K562 (cell line): ENCODE measurements at regions not wholly inside any gene's neighbourhood (a gene's known extent, or its start where the extent isn't known, plus 50 kb on each side); places are given as distances from the start of the nearest gene placed in this dataset.
A peak's percentile ranks its signal among the peaks of the same experiment; 100 is the strongest.

Source experiments
- ATAC-seq: fragments of 200-7000 bp; cut with Tn5 transposase; 3 replicates; pipeline ENCODE4 v1.9.1; 2020; ENCODE audit warnings: moderate library complexity
- BruUV-seq: library from RNA; stranded (reverse); fragments of 400-500 nt; replicated peaks from 2 replicates; lab custom pipeline; 2021; lab: Mats Ljungman, UMichigan
- CTCF ChIA-PET: fragments of 300-600 bp; formaldehyde crosslinking; extraction: SDS; loops from one replicate; lab custom pipeline; 2021; ENCODE audit warnings: low intra/inter-chr PET ratio; lab: Yijun Ruan, JAX
- POLR2A ChIA-PET: fragments of 300-600, 350-650 bp; sonication (Branson Sonifier 250); formaldehyde crosslinking; extraction: SDS; loops from one replicate; lab custom pipeline; 2021; ENCODE audit warnings: antibody characterized with exemption, inconsistent platforms; lab: Yijun Ruan, JAX
- DNase-seq, 4 experiments: peaks; one replicate each; pipeline versions ENCODE4 v3.0.0 to v3.0.0-alpha.2; 2011 to 2018; ENCODE audit warnings: low spot score in 3 of 4, mixed read lengths in 3 of 4; ENCODE audit errors: extremely low read depth in 1 of 4
- FAIRE-seq: peaks from 2 replicates; lab custom pipeline; 2011; peaks lifted over from hg19 to GRCh38; lab: Jason Lieb, UNC
- H2AFZ ChIP-seq: 2 replicates; pipeline ENCODE4 v1.6.0; 2011; ENCODE audit warnings: low read depth, low read length, control low read depth, inconsistent platforms
- H3K27ac ChIP-seq: fragments of 200-600 bp; 3 replicates; pipeline ENCODE4 v1.8.0; 2011; ENCODE audit warnings: low read depth, mild to moderate bottlenecking, control low read depth, inconsistent platforms, low read length, moderate library complexity, mixed read lengths; ENCODE audit errors: extremely low read depth
- H3K27me3 ChIP-seq, 2 experiments: fragments of 300-600 bp in 1 of 2; 2 replicates in 1 of 2; 3 replicates in 1 of 2; pipeline versions ENCODE4 v1.6.0 to v1.8.0; 2011; ENCODE audit warnings: inconsistent platforms in 2 of 2, low read length in 2 of 2, mild to moderate bottlenecking in 1 of 2, mixed read lengths in 1 of 2, moderate library complexity in 1 of 2; ENCODE audit not compliant: control insufficient read depth in 2 of 2, insufficient read depth in 2 of 2
- H3K36me3 ChIP-seq: fragments of 300-600 bp; 3 replicates; pipeline ENCODE4 v1.8.0; 2011; ENCODE audit warnings: mild to moderate bottlenecking, low read length, inconsistent platforms; ENCODE audit not compliant: control insufficient read depth, insufficient read depth
- H3K4me1 ChIP-seq, 2 experiments: fragments of 200-600 bp in 1 of 2; replicated peaks in 1 of 2; 2 replicates in 1 of 2; 3 replicates in 1 of 2; pipeline versions ENCODE4 v1.5.1 to v1.8.0; 2011; ENCODE audit warnings: inconsistent platforms in 2 of 2, low read length in 2 of 2, mild to moderate bottlenecking in 1 of 2, mixed read lengths in 1 of 2, moderate library complexity in 1 of 2; ENCODE audit not compliant: control insufficient read depth in 2 of 2, insufficient read depth in 2 of 2
- H3K4me2 ChIP-seq: 2 replicates; pipeline ENCODE4 v1.6.1; 2011; ENCODE audit warnings: low read length, control low read depth, inconsistent platforms, mixed read lengths; ENCODE audit not compliant: insufficient read depth
- H3K4me3 ChIP-seq: fragments of 200-600 bp; sonication (generic), shearing (Covaris generic); 2 replicates; pipeline ENCODE4 v1.5.1; 2016; ENCODE audit warnings: control low read depth, inconsistent platforms
- H3K79me2 ChIP-seq: fragments of 200-600 bp; 3 replicates; pipeline ENCODE4 v1.8.0; 2011; ENCODE audit warnings: low read length, inconsistent platforms; ENCODE audit not compliant: control insufficient read depth, insufficient read depth
- H3K9ac ChIP-seq, 2 experiments: 2 replicates each; pipeline versions ENCODE4 v1.6.0 to v1.6.1; 2011; ENCODE audit warnings: low read depth in 2 of 2, low read length in 2 of 2, control low read depth in 1 of 2, inconsistent platforms in 1 of 2, mild to moderate bottlenecking in 1 of 2, mixed read lengths in 1 of 2; ENCODE audit not compliant: insufficient read depth in 1 of 2
- H3K9me1 ChIP-seq: one replicate; pipeline ENCODE4 v1.6.0; 2011; ENCODE audit warnings: inconsistent platforms, mild to moderate bottlenecking, low read length, moderate library complexity; ENCODE audit not compliant: control insufficient read depth, insufficient read depth
- H3K9me3 ChIP-seq: replicated peaks from 2 replicates; pipeline ENCODE4 v1.5.1; 2011; ENCODE audit warnings: low read depth, low read length, inconsistent platforms; ENCODE audit not compliant: control insufficient read depth, insufficient read depth
- H4K20me1 ChIP-seq: replicated peaks from 2 replicates; pipeline ENCODE4 v1.6.1; 2011; ENCODE audit warnings: low read length, inconsistent platforms, mixed read lengths; ENCODE audit not compliant: control insufficient read depth, insufficient read depth
- ARID1B ChIP-seq: fragments of 450-650 bp; IDR thresholded peaks from 2 replicates; pipeline ENCODE4 v1.6.1; 2016; ENCODE audit warnings: antibody characterized with exemption, mild to moderate bottlenecking, inconsistent platforms
- C11orf30 ChIP-seq: fragments of 450-650 bp; IDR thresholded peaks from 2 replicates; pipeline ENCODE4 v1.6.1; 2016; ENCODE audit warnings: low read depth, mild to moderate bottlenecking
- DMBX1 ChIP-seq: fragments of 250-450 bp; sonication (Bioruptor Pico); IDR thresholded peaks from 2 replicates; pipeline ENCODE4 v1.8.0; 2022; ENCODE audit warnings: inconsistent platforms, mild to moderate bottlenecking, moderate library complexity, borderline replicate concordance
- ELF1 ChIP-seq: fragments of 200-800 bp; sonication (Bioruptor generic); IDR thresholded peaks from 2 replicates; pipeline ENCODE4 v1.6.1; 2016; ENCODE audit warnings: missing genetic modification characterization, missing compliant biosample characterization
- EP300 ChIP-seq: IDR thresholded peaks from 2 replicates; pipeline ENCODE4 v1.6.1; 2012; ENCODE audit warnings: low read length, improper control_type of control experiment
- ESRRB ChIP-seq: fragments of 250-450 bp; sonication (Bioruptor Pico); IDR thresholded peaks from 2 replicates; pipeline ENCODE4 v1.5.0; 2020; ENCODE audit warnings: mild to moderate bottlenecking, moderate library complexity, borderline replicate concordance
- GABPB2 ChIP-seq: fragments of 250-450 bp; sonication (Bioruptor Pico); conservative IDR thresholded peaks from 2 replicates; pipeline ENCODE4 v1.5.1; 2021; ENCODE audit warnings: mild to moderate bottlenecking
- GTF2F1 ChIP-seq: IDR thresholded peaks from 2 replicates; pipeline ENCODE4 v1.6.1; 2011; ENCODE audit warnings: low read depth, low read length, improper control_type of control experiment
- ILK ChIP-seq: fragments of 450-650 bp; IDR thresholded peaks from 2 replicates; pipeline ENCODE4 v1.6.1; 2016; ENCODE audit warnings: missing genetic modification characterization, low read depth, mild to moderate bottlenecking, missing compliant biosample characterization, moderate library complexity, borderline replicate concordance
- L3MBTL2 ChIP-seq: fragments of 450-650 bp; IDR thresholded peaks from 2 replicates; pipeline ENCODE4 v1.6.1; 2016; ENCODE audit warnings: mild to moderate bottlenecking, moderate library complexity
- MECOM ChIP-seq: fragments of 250-450 bp; sonication (Bioruptor Pico); IDR thresholded peaks from 2 replicates; pipeline ENCODE4 v1.8.0; 2022; ENCODE audit warnings: inconsistent platforms
- NCOA1 ChIP-seq: fragments of 450-650 bp; IDR thresholded peaks from 2 replicates; pipeline ENCODE4 v1.6.1; 2016; ENCODE audit warnings: low read depth
- NELFE ChIP-seq: IDR thresholded peaks from 2 replicates; pipeline ENCODE4 v1.6.1; 2011; ENCODE audit warnings: mild to moderate bottlenecking; ENCODE audit not compliant: insufficient read depth, insufficient read length
- PCBP2 ChIP-seq: fragments of 200-400 bp; formaldehyde crosslinking; IDR thresholded peaks from 2 replicates; pipeline ENCODE4 v1.6.1; 2018; ENCODE audit warnings: low read length, low read depth, mild to moderate bottlenecking, moderate library complexity; ENCODE audit not compliant: poor library complexity, severe bottlenecking
- RBM17 ChIP-seq: fragments of 200-400 bp; formaldehyde crosslinking; IDR thresholded peaks from 2 replicates; pipeline ENCODE4 v1.6.1; 2017; ENCODE audit warnings: low read depth, mild to moderate bottlenecking, low read length, borderline replicate concordance
- RBM39 ChIP-seq: fragments of 200-400 bp; formaldehyde crosslinking; optimal IDR thresholded peaks from 2 replicates; pipeline ENCODE3; 2018; ENCODE audit warnings: low read depth, low read length
- RFX7 ChIP-seq: fragments of 250-450 bp; sonication (Bioruptor Pico); IDR thresholded peaks from 2 replicates; pipeline ENCODE4 v1.5.1; 2021; ENCODE audit warnings: mild to moderate bottlenecking
- SAP30 ChIP-seq: fragments of 200-600 bp; sonication (generic); IDR thresholded peaks from 2 replicates; pipeline ENCODE4 v1.6.1; 2012; ENCODE audit warnings: borderline replicate concordance, low read depth, mild to moderate bottlenecking, moderate library complexity, low read length, control low read depth, inconsistent platforms; ENCODE audit not compliant: insufficient read depth, poor library complexity, severe bottlenecking
- ZBED1 ChIP-seq: IDR thresholded peaks from 2 replicates; pipeline ENCODE4 v1.6.1; 2014
- ZBTB8A ChIP-seq: fragments of 450-650 bp; IDR thresholded peaks from 2 replicates; pipeline ENCODE4 v1.6.1; 2018; ENCODE audit warnings: mild to moderate bottlenecking, moderate library complexity; ENCODE audit not compliant: partially characterized antibody
- ZNF316 ChIP-seq: fragments of 450-650 bp; IDR thresholded peaks from 2 replicates; pipeline ENCODE4 v1.6.1; 2016
- ZNF384 ChIP-seq: IDR thresholded peaks from 2 replicates; pipeline ENCODE4 v1.6.1; 2012; ENCODE audit warnings: low read depth, low read length, improper control_type of control experiment
- WGBS: fragments of 100-300 bp; shearing (Covaris generic); methylation state at CpG from one replicate; pipeline ENCODE4 v1.1.6; 2016; ENCODE audit warnings: low coverage, mixed read lengths; ENCODE audit not compliant: insufficient coverage; ENCODE audit errors: missing lambda C conversion rate; 5-methylcytosine and 5-hydroxymethylcytosine counted together
- in situ Hi-C: fragments of 300-500 bp; cut with MboI; formaldehyde crosslinking; loops from 4 replicates; pipeline ENCODE4 v1.15.0; 2018; ENCODE audit warnings: inconsistent platforms, mixed read lengths
- intact Hi-C: fragments of 100-400 bp; cut with micrococcal nuclease; formaldehyde crosslinking; loops from 2 replicates; pipeline ENCODE4 v1.14.2; 2022
- TF ChIP-seq, protein P1 (sequence below): fragments of 450-650 bp; formaldehyde crosslinking; IDR thresholded peaks from 2 replicates; pipeline ENCODE4 v1.4.0; 2022; ENCODE audit warnings: missing genetic modification characterization

DNA sequence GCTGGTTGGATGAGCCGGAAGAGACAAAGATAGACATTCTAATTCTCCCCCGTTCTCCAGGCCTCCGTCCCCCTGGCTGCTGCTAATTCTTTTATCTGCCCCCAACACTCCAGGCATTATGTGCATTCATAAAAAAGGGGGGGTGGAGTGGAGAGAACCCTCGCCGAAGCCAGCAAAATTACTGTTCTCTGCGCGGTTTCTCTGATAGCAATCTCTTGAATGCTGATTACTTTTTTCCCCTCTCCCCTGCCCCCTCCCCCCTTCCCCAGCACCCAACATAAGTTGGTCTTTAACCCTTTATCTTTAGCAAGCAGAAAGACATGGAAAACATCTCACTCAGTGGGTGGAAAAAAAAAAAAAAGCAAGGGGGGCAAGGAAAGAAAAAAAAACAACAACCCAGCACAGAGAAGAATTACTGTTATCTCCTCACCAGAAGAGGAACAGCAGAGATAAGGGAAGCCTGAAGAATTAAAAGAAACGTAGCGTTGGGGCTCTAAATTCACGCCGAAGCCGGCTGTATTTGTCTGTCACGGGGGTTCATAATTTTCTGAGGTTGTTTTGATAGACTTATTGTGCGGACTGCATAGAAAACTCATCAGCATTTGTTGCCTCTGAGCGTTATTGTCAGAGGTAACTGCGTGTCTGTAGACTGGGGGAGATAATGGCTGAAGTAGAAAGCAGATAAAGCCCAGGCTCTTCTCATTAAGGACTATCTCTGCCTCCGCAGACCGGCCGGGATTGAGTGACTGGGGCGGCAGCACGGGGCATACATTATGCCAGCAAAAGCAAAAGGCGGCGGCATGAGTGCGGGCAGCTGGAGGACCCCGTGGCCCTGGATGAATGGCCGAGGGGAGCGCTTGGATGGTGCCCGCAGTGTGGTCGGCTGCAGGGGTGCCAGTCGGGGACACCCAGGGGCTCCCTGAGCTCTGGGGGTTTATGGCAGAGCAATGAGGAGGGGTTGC is 126.9 kb downstream of the MRM1 start:
- H3K9me3 ChIP-seq, result no peaks in the 10 kb centered on the region
- POLR2A ChIA-PET, result interaction anchor here (0.9 to 1.1 kb wide), 3 partner anchors 10 to 35 kb away, joined by 3 to 4 read pairs (median 3); no protein-coding TSS in a partner anchor
- CTCF ChIA-PET, result no interaction called here
- WGBS, result 2% methylated on average over 22 of the region's 30 CpGs
- no peaks in the 10 kb centered on the region for H3K9me1 ChIP-seq
- H4K20me1 ChIP-seq, result no peaks in the 10 kb centered on the region; the same call in 1 of the 2 replicates
- in situ Hi-C loops (no loop called here), intact Hi-C loops (loop anchor here (10.0 kb wide), 1 partner anchor 184 kb away; the partner anchor contains the start of gene GGNBP2)
- peaks cover 0 to 6% of the 10 kb centered on the region in 2 experiments; a peak in 1 of 5 replicates for H3K27me3 ChIP-seq
- H3K9ac ChIP-seq, result peak overlapping the region; percentile 58 to 85; a peak in 3 of 4 replicates
- H2AFZ ChIP-seq, result peak overlapping the region; percentile 76
- peak overlapping the region; percentile 21; the same call in 1 of the 2 replicates for H3K4me3 ChIP-seq
- peaks cover 47 to 58% of the 10 kb centered on the region in 2 experiments for H3K4me1 ChIP-seq
- ATAC-seq, result peak; percentile 76
- H3K27ac ChIP-seq, result peak overlapping the region; percentile 84
- no peak for FAIRE-seq
- DNase-seq, result peak; percentile 72 to 92 (median 80)
- peaks cover 1% of the 10 kb centered on the region; the same call in 1 of the 3 replicates for H3K79me2 ChIP-seq
- BruUV-seq, result no TSS peak
- H3K4me2 ChIP-seq, result peak overlapping the region; percentile 65
- no peaks in the 10 kb centered on the region for H3K36me3 ChIP-seq
- no peak; the same call in 1 of the 2 replicates for TF ChIP-seq DMBX1
- no peak for TF ChIP-seq ZNF316
- TF ChIP-seq ZBED1, result no peak
- TF ChIP-seq NELFE, result no peak
- TF ChIP-seq EP300, result peak; percentile 74
- TF ChIP-seq ELF1, result no peak
- TF ChIP-seq GABPB2 (CRISPR knock-in tag), result no peak
- TF ChIP-seq ZBTB8A, result no peak
- no peak for TF ChIP-seq RBM17
- peak; percentile 94 for TF ChIP-seq ARID1B
- no peak; the same call in 1 of the 2 replicates for TF ChIP-seq ESRRB
- no peak for TF ChIP-seq RBM39
- no peak for TF ChIP-seq SAP30
- no peak for TF ChIP-seq ILK (tag)
- no peak for TF ChIP-seq C11orf30
- peak; percentile 85 for TF ChIP-seq MECOM (CRISPR knock-in tag)
- TF ChIP-seq RFX7 (CRISPR knock-in tag), result no peak
- no peak for TF ChIP-seq L3MBTL2
- TF ChIP-seq, protein P1, sequence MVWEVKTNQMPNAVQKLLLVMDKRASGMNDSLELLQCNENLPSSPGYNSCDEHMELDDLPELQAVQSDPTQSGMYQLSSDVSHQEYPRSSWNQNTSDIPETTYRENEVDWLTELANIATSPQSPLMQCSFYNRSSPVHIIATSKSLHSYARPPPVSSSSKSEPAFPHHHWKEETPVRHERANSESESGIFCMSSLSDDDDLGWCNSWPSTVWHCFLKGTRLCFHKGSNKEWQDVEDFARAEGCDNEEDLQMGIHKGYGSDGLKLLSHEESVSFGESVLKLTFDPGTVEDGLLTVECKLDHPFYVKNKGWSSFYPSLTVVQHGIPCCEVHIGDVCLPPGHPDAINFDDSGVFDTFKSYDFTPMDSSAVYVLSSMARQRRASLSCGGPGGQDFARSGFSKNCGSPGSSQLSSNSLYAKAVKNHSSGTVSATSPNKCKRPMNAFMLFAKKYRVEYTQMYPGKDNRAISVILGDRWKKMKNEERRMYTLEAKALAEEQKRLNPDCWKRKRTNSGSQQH (CRISPR knock-in tag), result no peak
- no peak for TF ChIP-seq GTF2F1
- peak; percentile 99 for TF ChIP-seq ZNF384
- no peak for TF ChIP-seq PCBP2
- peak; percentile 53; the same call in 1 of the 2 replicates for TF ChIP-seq NCOA1
